ENCODE measurements at regions not wholly inside any gene's neighbourhood (a gene's known extent, or its start where the extent isn't known, plus 50 kb on each side); places are given as distances from the start of the nearest gene placed in this dataset.
"Not testable (repeated sequence)": the region's sequence is repeated elsewhere in the genome, so short reads cannot be mapped to it uniquely, and the experiment has no call there.

DNA sequence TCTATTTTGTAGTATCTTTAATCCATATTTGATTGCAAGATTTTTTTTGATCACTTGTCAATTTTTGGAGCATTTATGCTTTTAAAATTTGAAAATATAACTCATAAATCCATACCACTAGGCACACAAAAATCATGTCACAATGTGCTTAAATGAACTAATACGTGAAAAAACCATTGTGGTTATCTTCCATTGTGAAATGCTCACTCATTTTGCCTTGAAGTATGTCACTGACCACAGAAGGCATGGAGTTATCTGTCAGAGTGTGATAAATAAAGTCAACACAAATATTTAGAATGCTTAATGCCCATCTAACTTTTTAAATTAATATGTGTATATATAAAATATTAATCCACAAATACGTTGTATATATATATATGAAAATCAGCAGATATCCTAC lies 347.2 kb downstream of the PTPRC start:
- no peak for DNase-seq

DNA sequence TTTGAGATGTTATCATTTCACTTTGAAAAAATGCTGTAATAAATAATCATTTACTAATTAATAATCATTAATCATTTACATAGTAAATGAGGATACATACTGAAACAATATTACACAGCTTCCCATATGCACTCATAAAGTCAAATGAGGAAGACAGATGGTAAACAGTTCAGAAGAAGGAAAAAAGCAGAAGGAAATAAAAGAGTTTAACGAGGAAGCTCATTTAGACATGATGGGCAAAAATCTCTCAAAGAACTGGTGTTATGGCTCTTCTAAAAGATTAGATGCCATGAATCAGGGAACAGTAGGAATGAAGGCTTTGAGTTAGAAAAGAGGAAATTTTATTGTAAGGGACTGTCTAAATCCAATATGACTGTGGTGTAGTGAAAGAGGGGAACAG lies 347.6 kb downstream of the PTPRC start:
- DNase-seq, result no peak

DNA sequence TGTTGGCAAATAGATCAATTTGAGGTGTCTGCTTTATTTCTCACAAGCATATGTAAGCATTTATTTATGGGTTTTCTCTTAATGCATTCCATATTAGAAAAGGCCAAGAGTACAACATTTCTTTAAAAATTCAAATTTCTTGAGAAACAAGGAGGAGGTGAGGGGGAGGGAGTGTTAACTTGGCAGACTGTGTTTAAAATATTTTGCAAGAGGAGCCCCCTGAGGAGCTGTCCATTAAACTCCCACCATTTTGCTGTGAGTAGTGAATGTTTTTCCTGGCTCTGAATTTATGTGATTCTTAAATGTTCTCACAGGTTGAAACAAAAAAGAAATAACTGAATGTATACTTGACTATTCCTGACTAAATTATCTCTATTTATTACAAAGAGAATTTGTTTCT lies 363.8 kb downstream of the PTPRC start:
- no peak for DNase-seq

DNA sequence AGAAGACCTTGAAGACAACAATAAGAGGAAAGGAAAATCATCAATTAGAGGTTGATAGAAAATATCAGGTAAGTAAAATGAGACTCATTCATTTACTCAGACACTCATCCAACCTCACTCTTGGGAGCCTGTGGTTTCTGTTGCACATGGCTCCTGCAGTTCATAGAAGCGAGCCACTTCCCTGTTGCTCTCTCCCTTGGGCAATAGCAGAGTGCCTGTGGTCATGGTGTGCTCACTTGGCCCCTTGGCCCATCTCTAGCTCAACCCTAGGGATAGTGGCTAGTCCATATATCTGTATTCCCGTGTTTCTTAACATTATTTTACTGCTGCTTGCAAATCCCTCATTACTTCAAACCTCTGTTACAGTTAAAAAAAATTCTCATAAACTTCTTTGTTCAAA lies 368.6 kb downstream of the PTPRC start:
- DNase-seq, result no peak

DNA sequence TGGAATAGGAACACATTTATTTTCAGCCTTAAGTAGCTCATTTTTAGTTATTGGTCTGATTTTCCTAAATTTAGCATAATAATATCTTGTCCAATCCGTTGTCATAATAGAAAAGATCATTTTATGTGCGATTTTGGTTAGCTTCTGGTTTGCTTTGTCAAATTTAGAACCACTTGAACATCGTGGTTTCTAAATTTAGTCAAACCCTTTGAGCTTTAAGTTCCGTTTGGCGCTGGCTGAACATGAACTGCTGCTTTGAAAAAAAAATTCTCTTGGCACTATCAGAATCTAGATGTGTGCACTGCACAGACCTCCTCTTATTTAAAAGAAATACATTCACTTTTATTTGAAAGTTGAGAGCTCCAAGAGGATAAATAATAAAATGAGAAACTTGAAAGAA lies 370.6 kb downstream of the PTPRC start:
- no peak for DNase-seq

DNA sequence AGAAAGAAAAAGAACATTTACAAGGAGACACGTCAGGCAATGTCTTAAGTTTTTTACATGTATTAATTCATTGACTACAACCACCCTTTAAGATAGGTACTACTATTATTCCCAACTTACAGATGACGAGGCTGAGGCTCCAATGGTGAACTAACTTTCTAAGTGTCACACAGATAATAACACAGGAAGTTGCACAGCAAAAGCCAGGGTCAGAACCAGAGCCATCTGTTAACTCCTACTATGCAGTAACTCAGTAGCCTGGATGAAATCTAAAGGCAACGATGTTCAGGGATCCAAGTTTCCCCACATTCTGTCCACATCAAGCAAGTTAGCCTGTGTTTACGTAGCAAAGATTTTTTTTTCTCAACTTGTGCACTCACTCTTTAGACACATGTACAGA lies 371.7 kb downstream of the PTPRC start:
- DNase-seq, result no peak

DNA sequence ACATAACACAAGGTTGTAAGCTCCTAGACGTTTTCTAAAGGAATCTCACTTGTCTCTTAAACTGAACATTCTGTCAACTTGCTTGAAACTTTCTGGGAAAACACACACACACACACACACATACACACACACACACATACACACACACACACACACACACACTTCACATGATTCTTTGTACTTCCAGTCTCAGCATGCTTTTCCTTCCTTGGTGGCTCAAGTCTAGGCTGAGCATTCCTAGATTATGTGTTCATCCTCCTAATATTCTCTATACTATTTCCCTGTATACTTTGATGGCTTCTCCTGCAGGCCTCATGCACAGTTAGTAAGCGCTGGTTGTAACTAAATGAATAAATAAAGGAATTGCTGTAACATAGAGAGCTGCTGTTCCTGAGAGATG lies 372.1 kb downstream of the PTPRC start:
- no peak for DNase-seq

DNA sequence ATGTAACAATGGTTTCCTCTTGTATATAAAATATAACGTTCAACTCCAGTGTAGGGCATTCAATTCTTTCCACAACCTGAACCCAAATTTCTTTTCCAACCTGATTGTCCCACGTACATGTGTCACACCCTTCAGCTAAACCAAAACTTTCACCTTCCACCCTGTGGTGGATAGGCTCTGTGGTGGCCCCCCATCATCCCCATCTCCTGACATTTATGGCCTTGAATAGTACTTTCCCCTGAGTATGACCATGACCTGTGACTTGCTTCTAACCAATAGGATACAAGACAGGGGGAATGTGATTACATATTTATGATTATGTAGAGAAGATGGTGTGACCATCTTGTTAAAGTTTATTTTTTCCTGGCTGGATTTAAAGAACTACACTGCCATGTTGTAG lies 377.0 kb downstream of the PTPRC start:
- no peak for DNase-seq

DNA sequence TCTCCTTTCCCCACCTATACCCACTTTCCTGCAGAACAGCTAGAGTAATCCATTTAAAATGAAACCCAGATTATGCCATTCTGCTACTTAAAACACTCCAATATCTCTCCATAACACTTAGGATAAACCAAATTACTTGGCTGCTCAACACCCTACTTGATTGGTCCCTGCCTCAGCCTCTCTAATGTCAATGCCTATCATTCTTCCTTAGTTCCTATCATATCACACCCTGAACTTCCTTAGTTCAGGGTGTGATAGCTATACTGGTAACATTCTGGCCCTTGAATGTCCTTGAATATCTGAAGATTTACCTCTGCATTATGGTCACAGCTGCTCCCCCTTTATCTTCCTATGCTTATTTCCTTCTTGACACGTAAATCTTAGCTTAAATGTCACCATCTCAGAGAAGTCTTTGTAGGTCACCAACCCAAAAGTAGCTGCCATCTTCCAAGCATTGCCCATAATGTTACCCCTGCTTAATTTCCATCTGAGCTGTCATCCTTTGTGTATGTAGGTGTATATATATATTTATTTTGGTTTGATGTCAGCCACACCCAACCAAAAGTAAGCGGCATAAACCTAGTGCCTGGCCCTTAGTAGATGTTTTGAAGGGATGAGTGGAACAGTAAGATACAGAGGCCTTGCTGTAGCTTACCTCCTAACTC lies 379.8 kb downstream of the PTPRC start:
- no peak for DNase-seq

DNA sequence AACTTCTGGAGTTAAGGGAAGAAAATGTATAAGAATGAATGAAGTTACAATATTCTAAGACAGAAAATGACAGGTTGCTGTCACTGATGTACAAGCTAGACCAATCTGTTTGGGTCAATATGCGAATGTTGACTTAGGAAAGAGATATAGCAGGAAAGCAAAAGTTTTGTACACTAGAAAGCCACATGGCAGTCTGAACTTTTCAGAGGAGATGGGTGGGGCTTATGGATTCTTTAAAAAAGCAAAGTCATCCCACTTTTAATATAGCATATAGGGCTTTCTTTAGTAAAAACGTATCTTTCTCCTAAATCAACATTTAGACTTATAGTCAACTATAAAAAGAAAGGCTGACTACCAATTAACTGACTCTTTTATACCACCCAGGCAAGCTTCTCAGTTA lies 381.2 kb downstream of the PTPRC start:
- DNase-seq, result no peak

DNA sequence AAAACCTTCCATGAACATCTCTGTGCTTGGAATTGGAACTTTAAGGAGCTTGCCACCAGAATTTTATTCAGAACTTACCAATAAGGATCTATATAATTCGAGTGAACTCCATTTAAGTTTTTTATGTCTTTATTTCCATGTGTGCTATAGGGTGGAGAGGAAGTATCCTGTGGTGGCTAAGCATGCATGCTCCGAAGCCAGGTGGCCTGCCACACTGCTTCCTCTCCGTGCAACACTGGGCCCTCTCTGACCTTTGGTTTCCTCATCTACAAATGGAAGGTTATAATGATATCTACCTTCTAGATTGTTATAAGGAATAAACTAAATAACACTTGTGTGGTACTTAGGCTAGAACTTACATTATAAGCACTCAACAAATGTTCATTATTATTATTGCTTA lies 382.1 kb downstream of the PTPRC start:
- no peak for DNase-seq

DNA sequence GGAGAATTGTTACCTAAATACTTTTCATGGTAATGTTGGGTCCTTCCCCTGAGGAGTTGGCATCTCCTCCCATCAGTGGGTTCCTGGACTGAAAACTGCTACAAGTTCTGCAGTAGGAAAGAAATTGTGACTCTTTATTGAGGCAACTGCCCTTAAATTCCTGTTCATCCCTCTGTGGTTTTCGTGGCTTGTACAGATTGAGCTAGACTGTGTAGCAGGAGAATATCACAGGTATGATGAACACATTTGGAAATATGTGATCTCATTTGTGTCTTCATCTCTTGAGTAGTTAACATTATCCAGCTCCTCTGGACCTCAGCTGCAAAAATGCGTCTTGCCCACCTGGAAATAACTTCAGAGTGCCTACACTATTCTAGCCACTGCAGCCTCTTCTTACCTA lies 390.6 kb downstream of the PTPRC start:
- DNase-seq, result no peak

DNA sequence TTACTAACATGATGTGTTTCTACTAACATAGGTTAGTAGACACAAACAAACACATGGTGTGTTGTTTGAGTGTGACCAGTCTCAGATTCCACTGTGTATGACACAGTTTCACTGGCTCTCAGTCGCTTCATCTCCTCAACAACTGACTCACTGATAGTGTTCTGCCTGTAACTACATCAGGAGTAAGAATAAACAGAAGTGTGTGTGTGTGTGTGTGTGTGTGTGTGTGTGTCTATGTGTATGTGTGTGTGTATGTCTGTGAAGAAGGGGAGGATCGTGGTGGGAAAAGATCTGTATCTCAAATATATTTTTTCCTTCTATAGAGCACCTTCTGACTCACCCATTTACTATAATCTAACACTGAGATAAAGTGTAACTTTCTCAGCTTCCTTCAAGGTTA lies 391.0 kb downstream of the PTPRC start:
- DNase-seq, result no peak

DNA sequence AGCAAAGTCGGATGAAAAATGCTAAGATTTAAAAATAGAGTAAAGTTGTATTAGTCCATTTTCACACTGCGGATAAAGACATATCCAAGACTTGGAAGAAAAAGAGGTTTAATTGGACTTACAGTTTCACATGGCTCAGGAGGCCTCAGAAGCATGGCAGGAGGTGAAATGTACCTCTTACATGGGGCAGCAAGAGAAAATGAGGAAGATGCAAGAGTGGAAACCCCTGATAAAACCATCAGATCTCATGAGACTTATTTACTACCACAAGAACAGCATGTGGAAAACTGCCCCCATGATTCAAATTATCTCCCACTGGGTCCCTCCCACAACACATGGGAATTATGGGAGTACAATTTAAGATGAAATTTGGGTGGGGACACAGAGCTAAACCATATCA lies 391.7 kb downstream of the PTPRC start:
- DNase-seq, result not testable (repeated sequence)

DNA sequence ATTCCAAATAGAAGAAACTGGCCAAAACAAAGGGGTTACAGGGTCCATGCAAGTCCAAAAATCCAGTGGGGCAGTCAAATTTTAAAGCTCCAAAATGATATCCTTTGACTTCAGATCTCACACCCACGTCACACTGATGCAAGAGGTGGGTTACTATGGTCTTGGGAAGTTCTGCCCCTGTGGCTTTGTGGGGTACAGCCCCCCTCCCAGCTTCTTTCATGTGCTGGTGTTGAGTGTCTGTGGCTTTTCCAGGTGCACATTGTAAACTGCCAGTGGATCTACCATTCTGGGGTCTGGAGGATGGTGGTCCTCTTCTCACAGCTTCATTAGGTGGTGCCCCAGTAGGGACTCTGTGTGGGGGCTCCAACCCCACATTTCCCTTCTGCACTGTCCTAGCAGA lies 392.3 kb downstream of the PTPRC start:
- DNase-seq, result not testable (repeated sequence)

DNA sequence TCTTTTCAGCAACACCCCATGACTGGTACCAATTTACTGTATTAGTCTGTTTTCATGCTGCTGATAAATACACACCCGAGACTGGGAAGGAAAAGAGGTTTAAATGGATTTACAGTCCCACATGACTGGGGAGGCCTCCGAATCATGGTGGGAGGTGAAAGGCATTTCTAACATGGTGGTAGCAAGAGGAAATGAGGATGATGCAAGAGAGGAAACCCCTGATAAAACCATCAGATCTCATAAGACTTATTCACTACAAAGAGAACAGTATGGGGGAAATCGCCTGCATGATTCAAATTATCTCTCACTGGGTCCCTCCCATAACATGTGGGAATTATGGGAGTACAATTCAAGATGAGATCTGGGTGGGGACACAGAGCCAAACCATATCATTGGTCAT lies 393.6 kb downstream of the PTPRC start:
- DNase-seq, result not testable (repeated sequence)

DNA sequence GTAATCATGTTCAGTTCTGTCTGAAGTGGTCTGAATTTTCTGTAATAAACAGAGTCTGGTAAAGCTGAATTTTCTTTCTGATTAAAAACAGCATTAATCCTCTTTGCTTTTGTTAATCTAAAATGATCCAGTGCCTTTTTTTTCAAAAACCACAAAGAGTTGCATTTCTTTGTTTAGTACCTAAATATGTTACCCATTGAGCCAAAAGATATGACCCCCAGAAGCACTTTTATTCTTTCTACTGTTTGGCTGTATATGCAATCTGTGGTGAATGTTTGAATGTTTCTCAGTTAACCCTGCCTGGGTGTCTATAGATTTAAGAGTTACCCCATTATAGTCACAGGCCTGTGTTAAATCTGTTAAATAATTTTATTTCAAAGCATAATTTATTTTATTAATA lies 394.8 kb downstream of the PTPRC start:
- no peak for DNase-seq

DNA sequence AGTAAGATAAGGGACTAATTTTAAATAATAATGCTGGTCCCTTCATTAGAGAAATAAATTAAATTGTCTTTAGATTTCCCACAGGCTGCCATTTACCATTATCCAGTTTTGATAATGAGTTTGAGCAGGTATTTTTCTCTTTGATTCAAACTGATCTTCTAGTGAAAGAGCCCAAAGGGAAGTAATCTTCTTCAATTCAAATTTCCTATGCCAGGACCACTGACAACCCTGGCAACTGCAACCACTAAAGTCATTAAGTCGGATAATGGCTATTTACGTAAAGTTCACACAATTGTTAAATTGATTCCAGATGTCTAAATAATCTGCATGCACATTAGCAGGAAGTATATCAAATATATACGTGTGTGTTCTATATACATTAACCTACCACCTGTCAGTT lies 399.3 kb downstream of the PTPRC start:
- no peak for DNase-seq

DNA sequence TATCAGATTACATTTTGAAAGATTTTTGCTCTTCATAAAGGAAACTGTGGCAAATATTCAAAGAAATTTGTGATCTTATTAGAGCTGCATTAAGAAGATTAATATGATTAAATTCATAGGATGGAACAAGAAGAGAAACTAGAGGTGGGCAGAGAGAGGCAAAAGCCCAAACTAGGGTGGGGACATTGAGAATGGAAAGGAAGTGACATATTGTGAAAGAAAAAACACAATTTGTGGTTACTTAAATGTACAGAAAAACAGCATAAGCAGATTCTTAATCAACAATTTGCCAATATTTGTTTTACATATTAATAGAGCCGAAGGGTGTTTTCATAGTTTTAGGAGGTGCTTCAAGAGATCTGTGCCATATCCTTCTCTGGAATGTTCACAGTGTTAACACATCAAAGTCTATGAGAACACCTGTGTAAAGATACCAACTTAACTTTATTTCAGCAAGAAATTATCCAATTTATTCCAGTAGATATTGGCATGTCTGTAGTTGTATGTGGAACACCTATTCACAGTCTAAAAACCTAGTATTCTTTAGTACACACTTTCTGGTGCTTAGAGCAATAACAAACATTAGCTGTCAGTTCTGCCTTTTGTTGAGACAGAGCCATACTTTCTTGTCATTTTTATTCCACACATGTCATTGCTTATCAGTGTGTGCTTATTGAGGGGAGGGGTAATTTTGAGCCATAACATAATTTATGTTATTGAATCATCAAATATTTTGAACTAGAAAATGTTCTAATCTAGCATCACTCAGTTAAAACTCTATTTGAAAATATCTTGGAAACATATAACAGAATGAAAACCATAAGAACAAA lies 401.5 kb downstream of the PTPRC start:
- DNase-seq, result no peak

DNA sequence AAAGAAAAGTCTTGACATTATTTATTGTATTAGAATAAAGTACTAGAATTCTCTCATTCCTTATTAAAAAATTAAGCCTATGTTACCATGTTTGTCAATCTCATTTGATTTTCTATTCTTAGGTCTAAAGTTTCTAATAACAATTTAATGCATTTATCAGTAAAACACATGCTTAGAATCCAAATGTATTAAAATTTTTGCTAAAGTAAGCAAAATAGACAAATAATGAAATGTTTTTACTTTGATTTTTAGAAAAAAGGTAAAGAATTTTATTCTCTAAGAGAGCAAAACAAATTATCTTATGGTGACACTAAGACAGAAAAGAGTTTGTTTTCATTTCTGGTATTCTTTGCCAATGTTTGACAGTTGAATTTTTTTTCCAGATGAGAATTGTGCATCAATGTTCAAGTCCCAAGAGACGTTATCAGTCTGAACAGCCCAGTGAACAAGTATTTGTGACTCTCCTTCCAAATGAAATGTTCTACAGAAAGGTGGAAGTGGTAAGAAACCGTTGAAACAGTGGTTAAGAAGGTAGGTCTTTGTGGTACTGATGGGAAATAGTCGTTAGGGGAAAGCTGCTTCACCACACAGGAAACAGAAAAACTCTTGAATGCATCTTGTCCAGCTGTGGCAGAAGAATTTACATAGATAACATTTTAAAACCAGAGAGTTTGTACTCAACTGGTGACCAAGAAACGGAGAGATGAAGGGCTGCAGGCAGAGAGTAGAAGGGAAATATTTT lies 402.5 kb downstream of the PTPRC start:
- DNase-seq, result no peak

DNA sequence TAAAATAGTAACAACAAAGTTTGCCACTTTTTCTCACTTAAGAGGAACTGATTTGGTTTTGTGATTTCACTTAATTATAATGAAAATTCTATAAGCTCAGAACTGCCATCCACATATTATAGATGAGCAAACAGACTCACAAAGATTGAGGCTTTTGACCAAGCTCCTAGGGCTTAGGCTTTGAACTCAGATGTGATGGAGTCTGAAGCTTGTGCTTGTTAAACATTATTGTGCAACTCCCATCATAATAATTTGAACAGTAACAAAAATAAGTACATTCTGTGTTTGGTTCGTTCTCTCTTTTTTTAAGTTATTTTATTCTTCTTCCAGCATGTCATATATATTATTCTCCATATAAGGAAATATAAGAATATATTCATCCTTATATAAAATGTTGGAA lies 403.4 kb downstream of the PTPRC start:
- no peak for DNase-seq

DNA sequence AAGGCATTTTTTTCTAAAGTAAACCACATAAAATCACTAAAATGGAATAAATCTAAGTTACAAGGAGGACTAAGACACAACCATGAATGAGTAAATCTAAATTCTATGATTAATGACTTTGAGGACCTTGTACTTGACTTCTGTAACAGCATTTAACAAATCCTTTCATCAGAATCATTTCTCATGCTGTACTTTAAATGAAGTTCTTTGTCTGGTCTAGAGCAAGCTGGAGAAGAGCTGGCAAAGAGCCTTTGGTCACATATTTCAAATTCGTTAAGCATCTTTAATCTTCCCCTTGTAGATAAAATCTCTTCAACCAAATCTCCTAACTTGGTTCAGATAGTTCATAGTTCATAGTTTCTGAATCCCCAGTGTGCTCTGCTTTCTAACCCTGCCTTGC lies 405.4 kb downstream of the PTPRC start:
- no peak for DNase-seq

DNA sequence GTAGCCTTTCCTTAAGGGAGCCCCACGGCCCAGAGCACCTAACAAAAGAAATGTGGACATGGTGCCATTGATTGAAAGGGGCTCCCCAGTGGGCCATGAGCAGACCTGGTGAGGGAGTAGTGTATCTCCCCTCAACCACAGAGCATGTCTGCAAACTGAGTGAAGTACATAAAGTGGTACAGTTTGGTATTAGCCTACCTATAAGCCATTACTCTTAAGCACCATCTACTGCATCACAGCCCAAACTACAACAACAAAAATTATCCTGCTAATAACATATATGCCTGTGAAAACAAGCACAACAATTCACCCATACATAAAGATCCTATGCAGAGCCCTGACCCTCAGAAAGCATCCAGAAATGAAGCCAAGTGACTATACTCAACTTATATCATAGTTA lies 407.8 kb downstream of the PTPRC start:
- DNase-seq, result no peak

DNA sequence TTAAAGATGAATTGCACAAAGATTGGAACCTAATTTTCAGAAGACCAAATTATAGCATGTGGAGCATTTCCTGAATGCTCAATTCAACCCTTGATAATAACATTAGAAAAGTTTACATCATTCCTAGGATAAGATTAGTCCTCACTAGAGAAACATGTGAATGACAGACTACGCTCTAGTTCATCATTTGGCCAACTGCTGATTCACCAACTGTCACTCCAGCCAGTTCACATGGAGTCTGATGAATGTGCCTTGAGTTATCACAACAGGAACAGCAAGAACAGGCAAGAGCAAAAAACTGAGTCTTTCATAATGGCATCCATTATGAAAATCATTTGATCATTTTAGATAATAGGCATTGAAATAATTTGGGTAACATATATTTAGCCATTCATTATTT lies 415.9 kb downstream of the PTPRC start:
- no peak for DNase-seq

Data from activated T-cell treated with anti-CD3 and anti-CD28 coated beads, Interleukin-2, amount 50 U/mL, for 1 hour (primary cell).